Natural killer cell (primary cell): ENCODE measurements at regions not wholly inside any gene's neighbourhood (a gene's known extent, or its start where the extent isn't known, plus 50 kb on each side); places are given as distances from the start of the nearest gene placed in this dataset.

ENCODE experiments used
- ATAC-seq, 3 donors: fragments of 150-1000 bp in 2 of 3; fragments of 200-7000 bp in 1 of 3; cut with Tn5 transposase; 1 replicate in 1 of 3; 2 replicates in 2 of 3; pipeline ENCODE4 v1.10.0; 2021; ENCODE audit warnings: mild to moderate bottlenecking in 2 of 3, moderate library complexity in 2 of 3
- DNase-seq, 2 donors: peaks; one replicate each; pipeline versions ENCODE4 v3.0.0 to v3.0.0-alpha.2; 2013 to 2021; ENCODE audit warnings: mixed read lengths in 1 of 2
- H3K27ac ChIP-seq: one replicate; pipeline ENCODE4 v1.5.1; 2013; ENCODE audit warnings: mild to moderate bottlenecking, low read length
- H3K27me3 ChIP-seq: one replicate; pipeline ENCODE4 v1.6.1; 2013; ENCODE audit warnings: low read length; ENCODE audit not compliant: control insufficient read depth, insufficient read depth
- H3K36me3 ChIP-seq: one replicate; pipeline ENCODE4 v1.6.1; 2013; ENCODE audit warnings: low read length; ENCODE audit not compliant: control insufficient read depth, insufficient read depth
- H3K4me1 ChIP-seq: one replicate; pipeline ENCODE4 v1.6.1; 2013; ENCODE audit warnings: low read length; ENCODE audit not compliant: control insufficient read depth, insufficient read depth
- H3K4me3 ChIP-seq: one replicate; pipeline ENCODE4 v1.5.1; 2013; ENCODE audit warnings: low read length
- H3K9me3 ChIP-seq: one replicate; pipeline ENCODE4 v1.6.1; 2013; ENCODE audit warnings: low read length; ENCODE audit not compliant: control insufficient read depth, insufficient read depth
- H3K27ac Mint-ChIP-seq, 2 donors: one replicate each; pipeline ENCODE4 v1.8.0; 2022; ENCODE audit warnings: mild to moderate bottlenecking in 2 of 2, mixed read lengths in 2 of 2, moderate library complexity in 1 of 2
- H3K27me3 Mint-ChIP-seq, 2 donors: one replicate each; pipeline ENCODE4 v1.8.0; 2022; ENCODE audit warnings: low read depth in 2 of 2, mixed read lengths in 2 of 2
- H3K36me3 Mint-ChIP-seq: one replicate; pipeline ENCODE4 v1.8.0; 2022; ENCODE audit warnings: mixed read lengths
- H3K4me1 Mint-ChIP-seq, 2 donors: one replicate each; pipeline ENCODE4 v1.8.0; 2022; ENCODE audit warnings: mixed read lengths in 2 of 2
- H3K4me3 Mint-ChIP-seq: one replicate; pipeline ENCODE4 v1.8.0; 2022; ENCODE audit warnings: mild to moderate bottlenecking, moderate library complexity, mixed read lengths
- H3K9me3 Mint-ChIP-seq, 2 donors: one replicate each; pipeline ENCODE4 v1.8.0; 2022; ENCODE audit warnings: mixed read lengths in 2 of 2
- CTCF ChIP-seq: fragments of 200-600 bp; IDR thresholded peaks from one replicate; pipeline ENCODE4 v1.8.0; 2022; ENCODE audit warnings: antibody characterized with exemption
- WGBS: methylation state at CpG from one replicate; pipeline ENCODE4 v1.1.7; 2013; ENCODE audit warnings: missing lambda C conversion rate; ENCODE audit not compliant: insufficient coverage; 5-methylcytosine and 5-hydroxymethylcytosine counted together
- intact Hi-C: fragments of 100-400 bp; cut with micrococcal nuclease; formaldehyde crosslinking; loops from one replicate; pipeline ENCODE4 v1.14.2; 2022

- no peak overlapping the region for H3K4me3 ChIP-seq
- H3K27me3 Mint-ChIP-seq, result no peaks in the 10 kb centered on the region
- no peak overlapping the region for H3K4me3 Mint-ChIP-seq
- WGBS, result 71% methylated on average over 4 of the region's 5 CpGs
- intact Hi-C loops, result no loop called here
- no peaks in the 10 kb centered on the region for H3K36me3 ChIP-seq
- H3K27me3 ChIP-seq, result no peaks in the 10 kb centered on the region
- H3K27ac ChIP-seq, result no peak overlapping the region
- H3K4me1 Mint-ChIP-seq, result no peaks in the 10 kb centered on the region
- no peaks in the 10 kb centered on the region for H3K4me1 ChIP-seq
- no peak for ATAC-seq
- no peak for DNase-seq
- no peaks in the 10 kb centered on the region for H3K36me3 Mint-ChIP-seq
- H3K9me3 ChIP-seq, result no peaks in the 10 kb centered on the region
- H3K9me3 Mint-ChIP-seq, result peaks cover 8 to 9% of the 10 kb centered on the region in 2 donors
- TF ChIP-seq CTCF, result no peak
- H3K27ac Mint-ChIP-seq, result no peak overlapping the region
Observed at GRCh38 chr6:132079286-132079685, 128.1 kb upstream of the CCN2 start.

- H3K27me3 ChIP-seq, result no peaks in the 10 kb centered on the region
- intact Hi-C loops, result no loop called here
- no peak for ATAC-seq
- H3K4me1 ChIP-seq, result no peaks in the 10 kb centered on the region
- no peak for TF ChIP-seq CTCF
- 96% methylated on average over 3 of the region's 3 CpGs for WGBS
- Mint-ChIP-seq H3K4me3 (no peak overlapping the region), H3K4me1 (no peaks in the 10 kb centered on the region), H3K9me3 (peaks cover 8 to 12% of the 10 kb centered on the region in 2 donors), H3K36me3 (no peaks in the 10 kb centered on the region), H3K27ac (no peak overlapping the region), H3K27me3 (no peaks in the 10 kb centered on the region)
- H3K9me3 ChIP-seq, result no peaks in the 10 kb centered on the region
- H3K4me3 ChIP-seq, result no peak overlapping the region
- H3K36me3 ChIP-seq, result no peaks in the 10 kb centered on the region
- DNase-seq, result no peak
- H3K27ac ChIP-seq, result no peak overlapping the region
Observed at GRCh38 chr6:132076452-132076851, 125.3 kb upstream of the CCN2 start.

GRCh38 chr6:132072831-132073230 is 121.7 kb upstream of the CCN2 start:
- Mint-ChIP-seq H3K4me3 (no peak overlapping the region), H3K9me3 (peaks cover 4 to 8% of the 10 kb centered on the region in 2 donors), H3K36me3 (no peaks in the 10 kb centered on the region), H3K4me1 (no peaks in the 10 kb centered on the region), H3K27ac (no peak overlapping the region), H3K27me3 (no peaks in the 10 kb centered on the region)
- TF ChIP-seq CTCF, result no peak
- Histone ChIP-seq H3K9me3 (no peaks in the 10 kb centered on the region), H3K27ac (no peak overlapping the region), H3K4me3 (no peak overlapping the region), H3K4me1 (no peaks in the 10 kb centered on the region), H3K27me3 (no peaks in the 10 kb centered on the region), H3K36me3 (no peaks in the 10 kb centered on the region)
- intact Hi-C loops, result no loop called here
- ATAC-seq (no peak), DNase-seq (no peak)
- 56% methylated on average over 1 of the region's 1 CpG for WGBS

DNA sequence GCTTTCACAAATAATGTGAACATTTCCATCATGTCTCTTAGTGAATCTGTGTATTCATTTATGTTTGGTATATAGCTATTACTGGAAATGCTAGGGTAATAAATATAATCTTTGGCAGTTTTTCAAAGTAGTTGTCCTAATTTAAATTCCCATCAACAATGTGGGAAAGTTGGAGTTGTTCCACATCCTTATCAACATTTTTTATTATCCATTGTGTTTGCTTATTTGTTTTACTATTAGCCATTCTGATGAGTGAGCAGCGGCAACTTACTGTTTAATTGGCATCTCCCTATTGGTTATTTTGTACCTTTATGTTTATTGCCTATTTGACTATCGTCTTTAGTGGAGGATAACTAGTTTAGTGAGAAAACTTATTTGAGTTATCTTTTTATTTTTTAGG is 121.1 kb upstream of the CCN2 start:
- Mint-ChIP-seq H3K36me3 (no peaks in the 10 kb centered on the region), H3K9me3 (peaks cover 4 to 8% of the 10 kb centered on the region in 2 donors), H3K27ac (no peak overlapping the region), H3K27me3 (no peaks in the 10 kb centered on the region), H3K4me1 (no peaks in the 10 kb centered on the region), H3K4me3 (no peak overlapping the region)
- H3K4me1 ChIP-seq, result no peaks in the 10 kb centered on the region
- intact Hi-C loops, result no loop called here
- no peak overlapping the region for H3K4me3 ChIP-seq
- ATAC-seq, result no peak
- no peak for DNase-seq
- no peak for TF ChIP-seq CTCF
- H3K27me3 ChIP-seq, result no peaks in the 10 kb centered on the region
- no peaks in the 10 kb centered on the region for H3K36me3 ChIP-seq
- no peaks in the 10 kb centered on the region for H3K9me3 ChIP-seq
- WGBS, result no CpG with 5 or more reads among the region's 2 CpGs
- H3K27ac ChIP-seq, result no peak overlapping the region
